Activated T-helper 9 cell treated with anti-CD3 and anti-CD28 coated beads, Interleukin-2, amount 50 U/mL, for 16 hours (primary cell): ENCODE measurements at regions not wholly inside any gene's neighbourhood (a gene's known extent, or its start where the extent isn't known, plus 50 kb on each side); places are given as distances from the start of the nearest gene placed in this dataset.

ENCODE experiments used
- DNase-seq: peaks from one replicate; pipeline ENCODE4 v3.0.0-alpha.2; 2020; ENCODE audit warnings: low read depth

- DNase-seq: no peak
Observed at GRCh38 chr2:102078773-102079172, 63.8 kb upstream of the IL1R1 start.

- DNase-seq: no peak
Observed at GRCh38 chr2:102080451-102081242, 61.9 kb upstream of the IL1R1 start.

GRCh38 chr2:102081243-102081522 is 61.4 kb upstream of the IL1R1 start:
- DNase-seq: no peak

- DNase-seq: no peak
Observed at GRCh38 chr2:102081606-102082005, 60.9 kb upstream of the IL1R1 start.

GRCh38 chr2:102082571-102083392 is 59.8 kb upstream of the IL1R1 start:
- peak; percentile 37 for DNase-seq

GRCh38 chr2:102083393-102083703 is 59.2 kb upstream of the IL1R1 start:
- DNase-seq: no peak

- no peak for DNase-seq
Observed at GRCh38 chr2:102084651-102085050, 57.9 kb upstream of the IL1R1 start.

GRCh38 chr2:102085238-102085637 is 57.3 kb upstream of the IL1R1 start:
- DNase-seq: no peak

GRCh38 chr2:102086150-102086872 is 56.2 kb upstream of the IL1R1 start:
- DNase-seq: no peak

GRCh38 chr2:102091121-102091520 is 51.4 kb upstream of the IL1R1 start:
- no peak for DNase-seq

- no peak for DNase-seq
Observed at GRCh38 chr2:102091908-102092307, 50.6 kb upstream of the IL1R1 start.

GRCh38 chr2:102092535-102092934 is 50.0 kb upstream of the IL1R1 start:
- DNase-seq: no peak
